Cardiac septum (tissue), 1 donor: ENCODE measurements at regions not wholly inside any gene's neighbourhood (a gene's known extent, or its start where the extent isn't known, plus 50 kb on each side); places are given as distances from the start of the nearest gene placed in this dataset.
"Not testable (repeated sequence)": the region's sequence is repeated elsewhere in the genome, so short reads cannot be mapped to it uniquely, and the experiment has no call there.

Experiments
- DNase-seq: peaks from one replicate; pipeline ENCODE4 v3.0.0-alpha.2; 2020; ENCODE audit warnings: low spot score
- intact Hi-C: fragments of 100-400 bp; cut with DNase I; formaldehyde crosslinking; loops from one replicate; pipeline ENCODE4 v1.14.0; 2022
- donor health status: DM: no; HTN: no; CAD: no.

- no peak for DNase-seq
- intact Hi-C loops, result no loop called here
Measured at GRCh38 chr12:29940811-29941210, 157.1 kb upstream of the TMTC1 start.

GRCh38 chr12:29930503-29930902 is 146.8 kb upstream of the TMTC1 start:
- intact Hi-C loops, result no loop called here
- DNase-seq, result no peak

- DNase-seq, result no peak
- intact Hi-C loops, result no loop called here
Measured at GRCh38 chr12:29929295-29929694, 145.6 kb upstream of the TMTC1 start.

GRCh38 chr12:29921307-29921706 is 137.6 kb upstream of the TMTC1 start:
- intact Hi-C loops, result no loop called here
- no peak for DNase-seq

GRCh38 chr12:29908157-29908556 is 124.4 kb upstream of the TMTC1 start:
- intact Hi-C loops, result no loop called here
- no peak for DNase-seq

GRCh38 chr12:29907461-29907860 is 123.7 kb upstream of the TMTC1 start:
- intact Hi-C loops, result no loop called here
- no peak for DNase-seq

GRCh38 chr12:29902043-29902442 is 118.3 kb upstream of the TMTC1 start:
- DNase-seq, result no peak
- intact Hi-C loops, result no loop called here

GRCh38 chr12:29901585-29901984 is 117.8 kb upstream of the TMTC1 start:
- intact Hi-C loops, result no loop called here
- DNase-seq, result no peak

GRCh38 chr12:29899212-29899931 is 115.6 kb upstream of the TMTC1 start:
- intact Hi-C loops, result no loop called here
- no peak for DNase-seq

GRCh38 chr12:29895966-29896365 is 112.2 kb upstream of the TMTC1 start:
- intact Hi-C loops, result no loop called here
- DNase-seq, result no peak

- intact Hi-C loops, result no loop called here
Measured at GRCh38 chr12:29893002-29893401, 109.3 kb upstream of the TMTC1 start.

GRCh38 chr12:29891792-29892191 is 108.0 kb upstream of the TMTC1 start:
- intact Hi-C loops, result no loop called here
- no peak for DNase-seq

More at GRCh38 chr12:29893002-29893401, 109.3 kb upstream of the TMTC1 start:
- no peak for DNase-seq

- DNase-seq, result no peak
- intact Hi-C loops, result loop anchor here (5.0 kb wide), 1 partner anchor 337 kb away; no protein-coding TSS in a partner anchor
Measured at GRCh38 chr12:29889737-29890136, 106.0 kb upstream of the TMTC1 start.

GRCh38 chr12:29888777-29889176 is 105.0 kb upstream of the TMTC1 start:
- DNase-seq, result no peak
- intact Hi-C loops, result loop anchor here (5.0 kb wide), 1 partner anchor 336 kb away; no protein-coding TSS in a partner anchor

- DNase-seq, result not testable (repeated sequence)
- intact Hi-C loops, result loop anchor here (5.0 kb wide), 1 partner anchor 333 kb away; no protein-coding TSS in a partner anchor
Measured at GRCh38 chr12:29884957-29885356, 101.2 kb upstream of the TMTC1 start.

- no peak for DNase-seq
- intact Hi-C loops, result no loop called here
Measured at GRCh38 chr12:29883941-29884554, 100.3 kb upstream of the TMTC1 start.

- no peak for DNase-seq
- intact Hi-C loops, result no loop called here
Measured at GRCh38 chr12:29883525-29883924, 99.8 kb upstream of the TMTC1 start.

GRCh38 chr12:29882846-29883245 is 99.1 kb upstream of the TMTC1 start:
- intact Hi-C loops, result no loop called here
- no peak for DNase-seq

GRCh38 chr12:29880987-29881386 is 97.2 kb upstream of the TMTC1 start:
- DNase-seq, result no peak
- intact Hi-C loops, result no loop called here

GRCh38 chr12:29879606-29880308 is 96.0 kb upstream of the TMTC1 start:
- intact Hi-C loops, result no loop called here

GRCh38 chr12:29869946-29870345 is 86.2 kb upstream of the TMTC1 start:
- intact Hi-C loops, result no loop called here
- no peak for DNase-seq

More at GRCh38 chr12:29879606-29880308, 96.0 kb upstream of the TMTC1 start:
- no peak for DNase-seq
